ENCODE measurements at regions not wholly inside any gene's neighbourhood (a gene's known extent, or its start where the extent isn't known, plus 50 kb on each side); places are given as distances from the start of the nearest gene placed in this dataset.

- H3K4me1 Mint-ChIP-seq: no peaks in the 10 kb centered on the region
- Histone ChIP-seq H3K36me3 (ENCODE audit: control insufficient read depth in 2 of 2, extremely low read depth in 1 of 2, insufficient read depth in 1 of 2, low read length in 1 of 2) (no peaks in the 10 kb centered on the region), H3K27ac (ENCODE audit: low read length) (no peak overlapping the region), H3K4me3 (ENCODE audit: control insufficient read depth in 1 of 2, extremely low read depth in 1 of 2, low read length in 1 of 2) (no peak overlapping the region), H3K27me3 (replicated peaks in 1 of 2; ENCODE audit: control insufficient read depth in 2 of 2, extremely low read depth in 1 of 2, insufficient read depth in 2 of 2, low read length in 1 of 2) (peaks cover 0 to 4% of the 10 kb centered on the region in 2 experiments), H3K4me1 (ENCODE audit: control insufficient read depth in 1 of 2, extremely low read depth in 1 of 2, insufficient read depth in 2 of 2, low read length in 2 of 2) (no peaks in the 10 kb centered on the region), H3K9me3 (peaks cover 4% of the 10 kb centered on the region)
- no peak overlapping the region for H3K4me3 Mint-ChIP-seq
- peaks cover 7 to 13% of the 10 kb centered on the region in 2 donors for H3K27me3 Mint-ChIP-seq
- CTCF ChIA-PET: no interaction called here
- ATAC-seq (replicated peaks in 1 of 4): no peak
- H3K27ac Mint-ChIP-seq: no peak overlapping the region
- H3K36me3 Mint-ChIP-seq: no peaks in the 10 kb centered on the region
- POLR2A ChIA-PET: no interaction called here
- DNase-seq: no peak
- peaks cover 10 to 16% (median 11%) of the 10 kb centered on the region in 3 donors for H3K9me3 Mint-ChIP-seq
- 80% methylated on average over 8 of the region's 20 CpGs for WGBS (ENCODE audit: insufficient coverage)
Observed at GRCh38 chr2:381941-382727, 94.2 kb upstream of the ALKAL2 start.

DNA sequence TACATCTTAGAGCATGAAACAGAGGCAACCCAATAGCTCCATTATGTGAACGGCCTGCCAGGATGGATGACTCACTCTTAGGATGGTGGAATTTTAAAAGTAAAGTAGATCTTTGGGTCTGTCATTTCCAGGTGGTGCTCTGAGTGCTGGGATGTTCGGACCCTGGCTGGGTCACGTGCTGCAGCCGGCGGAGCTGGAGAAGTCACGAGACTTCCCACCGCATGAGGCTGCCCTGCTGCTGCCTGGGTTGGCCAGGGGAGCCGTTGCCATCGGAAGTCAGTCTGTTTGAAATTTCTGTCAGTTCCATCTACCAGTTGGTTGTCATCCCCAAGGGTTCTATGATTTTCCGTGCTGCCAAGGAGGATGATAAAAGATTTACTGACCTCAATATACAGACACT is 93.3 kb upstream of the ALKAL2 start:
- ChIA-PET CTCF (no interaction called here), POLR2A (no interaction called here)
- H3K9me3 Mint-ChIP-seq: peaks cover 12 to 16% (median 14%) of the 10 kb centered on the region in 3 donors
- H3K9me3 ChIP-seq: peaks cover 4% of the 10 kb centered on the region
- H3K27ac Mint-ChIP-seq: no peak overlapping the region
- H3K36me3 ChIP-seq (ENCODE audit: control insufficient read depth in 2 of 2, extremely low read depth in 1 of 2, insufficient read depth in 1 of 2, low read length in 1 of 2): no peaks in the 10 kb centered on the region
- DNase-seq (no peak), ATAC-seq (replicated peaks in 1 of 4) (no peak)
- no peaks in the 10 kb centered on the region for H3K4me1 ChIP-seq (ENCODE audit: control insufficient read depth in 1 of 2, extremely low read depth in 1 of 2, insufficient read depth in 2 of 2, low read length in 2 of 2)
- H3K36me3 Mint-ChIP-seq: no peaks in the 10 kb centered on the region
- H3K27ac ChIP-seq (ENCODE audit: low read length): no peak overlapping the region
- H3K27me3 Mint-ChIP-seq: peaks cover 6 to 13% of the 10 kb centered on the region in 2 donors
- H3K4me3 Mint-ChIP-seq: no peak overlapping the region
- H3K4me3 ChIP-seq (ENCODE audit: control insufficient read depth in 1 of 2, extremely low read depth in 1 of 2, low read length in 1 of 2): no peak overlapping the region
- H3K4me1 Mint-ChIP-seq: no peaks in the 10 kb centered on the region
- H3K27me3 ChIP-seq (replicated peaks in 1 of 2; ENCODE audit: control insufficient read depth in 2 of 2, extremely low read depth in 1 of 2, insufficient read depth in 2 of 2, low read length in 1 of 2): peaks cover 0 to 4% of the 10 kb centered on the region in 2 experiments
- WGBS (ENCODE audit: insufficient coverage): 90% methylated on average over 5 of the region's 10 CpGs

- H3K9me3 ChIP-seq: peaks cover 4% of the 10 kb centered on the region
- H3K4me3 Mint-ChIP-seq: no peak overlapping the region
- no CpG with 5 or more reads among the region's 7 CpGs for WGBS (ENCODE audit: insufficient coverage)
- no peaks in the 10 kb centered on the region for H3K36me3 ChIP-seq (ENCODE audit: control insufficient read depth in 2 of 2, extremely low read depth in 1 of 2, insufficient read depth in 1 of 2, low read length in 1 of 2)
- H3K27me3 Mint-ChIP-seq: peaks cover 6 to 13% of the 10 kb centered on the region in 2 donors
- H3K27me3 ChIP-seq (replicated peaks in 1 of 2; ENCODE audit: control insufficient read depth in 2 of 2, extremely low read depth in 1 of 2, insufficient read depth in 2 of 2, low read length in 1 of 2): peaks cover 0 to 4% of the 10 kb centered on the region in 2 experiments
- no peaks in the 10 kb centered on the region for H3K4me1 ChIP-seq (ENCODE audit: control insufficient read depth in 1 of 2, extremely low read depth in 1 of 2, insufficient read depth in 2 of 2, low read length in 2 of 2)
- CTCF ChIA-PET: no interaction called here
- DNase-seq (no peak), ATAC-seq (replicated peaks in 1 of 4) (no peak)
- no peak overlapping the region for H3K27ac ChIP-seq (ENCODE audit: low read length)
- H3K36me3 Mint-ChIP-seq: no peaks in the 10 kb centered on the region
- no peaks in the 10 kb centered on the region for H3K4me1 Mint-ChIP-seq
- POLR2A ChIA-PET: no interaction called here
- no peak overlapping the region for H3K27ac Mint-ChIP-seq
- peaks cover 12 to 16% (median 14%) of the 10 kb centered on the region in 3 donors for H3K9me3 Mint-ChIP-seq
- no peak overlapping the region for H3K4me3 ChIP-seq (ENCODE audit: control insufficient read depth in 1 of 2, extremely low read depth in 1 of 2, low read length in 1 of 2)
Observed at GRCh38 chr2:380772-381171, 92.9 kb upstream of the ALKAL2 start.

- H3K36me3 Mint-ChIP-seq: no peaks in the 10 kb centered on the region
- Histone ChIP-seq H3K27me3 (replicated peaks in 1 of 2; ENCODE audit: control insufficient read depth in 2 of 2, extremely low read depth in 1 of 2, insufficient read depth in 2 of 2, low read length in 1 of 2) (peaks cover 0 to 7% of the 10 kb centered on the region in 2 experiments), H3K4me1 (ENCODE audit: control insufficient read depth in 1 of 2, extremely low read depth in 1 of 2, insufficient read depth in 2 of 2, low read length in 2 of 2) (no peaks in the 10 kb centered on the region), H3K9me3 (peaks cover 4% of the 10 kb centered on the region), H3K27ac (ENCODE audit: low read length) (no peak overlapping the region), H3K4me3 (ENCODE audit: control insufficient read depth in 1 of 2, extremely low read depth in 1 of 2, low read length in 1 of 2) (no peak overlapping the region), H3K36me3 (ENCODE audit: control insufficient read depth in 2 of 2, extremely low read depth in 1 of 2, insufficient read depth in 1 of 2, low read length in 1 of 2) (no peaks in the 10 kb centered on the region)
- DNase-seq (no peak), ATAC-seq (replicated peaks in 1 of 4) (no peak)
- WGBS (ENCODE audit: insufficient coverage): no CpG with 5 or more reads among the region's 2 CpGs
- CTCF ChIA-PET: no interaction called here
- H3K9me3 Mint-ChIP-seq: peaks cover 12 to 16% (median 14%) of the 10 kb centered on the region in 3 donors
- H3K27me3 Mint-ChIP-seq: peaks cover 9 to 13% of the 10 kb centered on the region in 2 donors
- POLR2A ChIA-PET: no interaction called here
- no peak overlapping the region for H3K4me3 Mint-ChIP-seq
- H3K27ac Mint-ChIP-seq: no peak overlapping the region
- H3K4me1 Mint-ChIP-seq: no peaks in the 10 kb centered on the region
Observed at GRCh38 chr2:380221-380620, 92.3 kb upstream of the ALKAL2 start.

- 97% methylated on average over 5 of the region's 7 CpGs for WGBS (ENCODE audit: insufficient coverage)
- peaks cover 0 to 7% of the 10 kb centered on the region in 2 experiments for H3K27me3 ChIP-seq (replicated peaks in 1 of 2; ENCODE audit: control insufficient read depth in 2 of 2, extremely low read depth in 1 of 2, insufficient read depth in 2 of 2, low read length in 1 of 2)
- no peak for DNase-seq
- peaks cover 11 to 15% of the 10 kb centered on the region in 2 donors for H3K27me3 Mint-ChIP-seq
- CTCF ChIA-PET: no interaction called here
- no peak overlapping the region for H3K4me3 ChIP-seq (ENCODE audit: control insufficient read depth in 1 of 2, extremely low read depth in 1 of 2, low read length in 1 of 2)
- H3K36me3 ChIP-seq (ENCODE audit: control insufficient read depth in 2 of 2, extremely low read depth in 1 of 2, insufficient read depth in 1 of 2, low read length in 1 of 2): no peaks in the 10 kb centered on the region
- no peaks in the 10 kb centered on the region for H3K4me1 Mint-ChIP-seq
- no peak overlapping the region for H3K27ac ChIP-seq (ENCODE audit: low read length)
- ATAC-seq (replicated peaks in 1 of 4): no peak
- peaks cover 12 to 16% (median 14%) of the 10 kb centered on the region in 3 donors for H3K9me3 Mint-ChIP-seq
- H3K27ac Mint-ChIP-seq: no peak overlapping the region
- no peaks in the 10 kb centered on the region for H3K4me1 ChIP-seq (ENCODE audit: control insufficient read depth in 1 of 2, extremely low read depth in 1 of 2, insufficient read depth in 2 of 2, low read length in 2 of 2)
- H3K4me3 Mint-ChIP-seq: no peak overlapping the region
- no peaks in the 10 kb centered on the region for H3K36me3 Mint-ChIP-seq
- peaks cover 4% of the 10 kb centered on the region for H3K9me3 ChIP-seq
- POLR2A ChIA-PET: no interaction called here
Observed at GRCh38 chr2:379778-380177, 91.9 kb upstream of the ALKAL2 start.

DNA sequence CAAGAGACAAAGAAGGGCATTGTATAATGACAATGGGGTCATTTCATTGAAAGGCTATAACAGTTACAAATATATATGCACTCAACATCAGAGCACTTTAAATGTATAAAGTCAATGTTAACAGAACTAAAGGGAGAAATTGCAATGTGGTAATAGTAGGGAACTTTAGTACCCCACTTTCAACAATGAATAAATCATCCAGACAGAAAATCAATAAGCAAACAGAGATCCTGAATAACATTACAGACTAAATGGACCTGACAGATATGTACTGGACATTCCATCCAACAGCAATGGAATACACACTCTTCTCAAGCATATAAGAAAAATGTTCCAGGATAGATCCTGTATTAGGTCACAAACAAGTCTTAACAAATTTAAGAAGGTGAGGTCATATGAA is 90.5 kb upstream of the ALKAL2 start:
- ChIA-PET POLR2A (no interaction called here), CTCF (no interaction called here)
- Histone ChIP-seq H3K4me3 (ENCODE audit: control insufficient read depth in 1 of 2, extremely low read depth in 1 of 2, low read length in 1 of 2) (no peak overlapping the region), H3K9me3 (peaks cover 4% of the 10 kb centered on the region), H3K36me3 (ENCODE audit: control insufficient read depth in 2 of 2, extremely low read depth in 1 of 2, insufficient read depth in 1 of 2, low read length in 1 of 2) (no peaks in the 10 kb centered on the region), H3K27ac (ENCODE audit: low read length) (no peak overlapping the region), H3K27me3 (replicated peaks in 1 of 2; ENCODE audit: control insufficient read depth in 2 of 2, extremely low read depth in 1 of 2, insufficient read depth in 2 of 2, low read length in 1 of 2) (peaks cover 0 to 10% of the 10 kb centered on the region in 2 experiments), H3K4me1 (ENCODE audit: control insufficient read depth in 1 of 2, extremely low read depth in 1 of 2, insufficient read depth in 2 of 2, low read length in 2 of 2) (no peaks in the 10 kb centered on the region)
- DNase-seq (no peak), ATAC-seq (replicated peaks in 1 of 4) (no peak)
- H3K9me3 Mint-ChIP-seq: peaks cover 12 to 16% (median 14%) of the 10 kb centered on the region in 3 donors
- peaks cover 18 to 20% of the 10 kb centered on the region in 2 donors for H3K27me3 Mint-ChIP-seq
- no peaks in the 10 kb centered on the region for H3K36me3 Mint-ChIP-seq
- no peak overlapping the region for H3K4me3 Mint-ChIP-seq
- no peak overlapping the region for H3K27ac Mint-ChIP-seq
- no peaks in the 10 kb centered on the region for H3K4me1 Mint-ChIP-seq

Measured in T-cell (primary cell).